GM19328 (cell line): ENCODE measurements at regions not wholly inside any gene's neighbourhood (a gene's known extent, or its start where the extent isn't known, plus 50 kb on each side); places are given as distances from the start of the nearest gene placed in this dataset.

Source experiments
- ATAC-seq: cut with Tn5 transposase; IDR thresholded peaks from one replicate; pipeline ENCODE4 v1.9.1; 2021; ENCODE audit warnings: mild to moderate bottlenecking, moderate library complexity; ENCODE audit not compliant: unreplicated experiment

DNA sequence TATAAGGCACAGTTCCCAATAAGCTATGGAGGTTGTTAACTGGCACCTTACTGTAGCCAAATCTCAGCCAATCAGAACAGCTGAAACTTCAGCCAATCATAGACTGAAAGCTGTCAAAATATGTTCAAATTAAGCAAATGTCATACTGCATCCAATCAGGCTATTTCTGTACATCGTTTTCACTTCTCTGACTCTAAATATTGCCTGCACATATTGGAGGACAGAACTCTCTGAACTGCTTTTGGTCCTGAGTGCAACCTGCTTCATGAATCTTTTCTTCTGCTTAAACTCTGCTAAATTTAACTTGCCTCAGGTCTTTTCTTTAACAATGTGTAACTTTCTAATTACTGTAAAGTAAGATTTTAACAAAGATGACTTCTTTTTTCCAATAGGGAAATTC is 1198.9 kb upstream of the PCDH7 start:
- no peak for ATAC-seq

DNA sequence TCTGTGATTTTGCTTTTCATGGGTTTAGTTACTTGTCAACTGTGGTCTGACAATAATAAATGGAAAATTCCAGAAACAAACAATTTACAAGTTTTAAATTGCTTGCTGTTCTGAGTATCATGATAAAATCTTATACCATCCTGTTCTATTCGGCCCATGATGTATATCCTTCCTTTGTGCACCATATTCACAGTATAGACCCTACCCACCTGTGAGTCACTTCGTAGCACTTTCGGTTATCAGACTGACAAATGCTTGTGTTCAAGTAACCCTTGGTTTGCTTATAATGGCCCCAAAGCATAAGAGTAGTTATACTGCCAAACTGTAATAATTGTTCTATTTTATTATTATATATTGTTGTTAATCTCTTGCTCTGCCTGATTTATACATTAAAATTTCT is 1183.4 kb upstream of the PCDH7 start:
- no peak for ATAC-seq

- ATAC-seq: no peak
Measured at GRCh38 chr4:29538889-29539646, 1181.1 kb upstream of the PCDH7 start.

GRCh38 chr4:29540439-29541102 is 1179.6 kb upstream of the PCDH7 start:
- no peak for ATAC-seq

- ATAC-seq: no peak
Measured at GRCh38 chr4:29541757-29542156, 1178.4 kb upstream of the PCDH7 start.

DNA sequence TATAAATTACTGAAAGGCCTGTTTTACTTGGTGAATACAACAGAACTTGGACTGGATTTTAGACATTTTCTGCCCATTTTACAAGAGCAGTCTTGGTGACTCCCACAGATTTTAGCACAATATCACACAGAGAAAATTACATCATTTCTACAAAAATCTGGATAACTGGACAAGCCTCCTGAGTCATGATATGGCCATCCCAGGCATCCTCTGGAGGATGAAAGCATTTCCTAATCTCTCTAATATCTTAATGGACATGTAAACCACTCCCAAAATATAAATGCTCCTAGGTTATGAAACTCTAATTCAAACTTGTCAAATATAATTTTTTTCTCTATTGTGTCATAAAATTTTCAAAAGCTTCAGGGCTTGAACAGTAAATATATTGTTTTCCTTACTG is 1170.8 kb upstream of the PCDH7 start:
- ATAC-seq: no peak

DNA sequence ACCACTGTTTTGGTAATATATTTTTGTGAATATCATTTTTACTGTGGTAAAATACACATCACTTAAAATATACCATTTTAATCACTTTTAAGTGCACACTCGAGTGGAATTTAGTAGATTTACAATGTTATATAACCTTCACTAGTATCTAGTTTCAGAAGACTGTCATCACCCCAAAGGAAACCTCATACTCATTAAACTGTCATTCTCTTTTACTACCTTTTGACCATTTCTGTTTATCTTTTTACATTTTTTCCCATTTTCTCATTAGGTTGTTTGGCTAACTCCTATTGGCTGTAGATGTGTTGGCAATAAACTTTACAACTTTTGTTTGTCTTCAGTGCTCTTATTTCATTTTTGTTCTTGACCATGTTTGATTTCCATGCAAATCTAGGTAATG is 1168.3 kb upstream of the PCDH7 start:
- no peak for ATAC-seq

GRCh38 chr4:29553846-29554245 is 1166.3 kb upstream of the PCDH7 start:
- ATAC-seq: no peak

DNA sequence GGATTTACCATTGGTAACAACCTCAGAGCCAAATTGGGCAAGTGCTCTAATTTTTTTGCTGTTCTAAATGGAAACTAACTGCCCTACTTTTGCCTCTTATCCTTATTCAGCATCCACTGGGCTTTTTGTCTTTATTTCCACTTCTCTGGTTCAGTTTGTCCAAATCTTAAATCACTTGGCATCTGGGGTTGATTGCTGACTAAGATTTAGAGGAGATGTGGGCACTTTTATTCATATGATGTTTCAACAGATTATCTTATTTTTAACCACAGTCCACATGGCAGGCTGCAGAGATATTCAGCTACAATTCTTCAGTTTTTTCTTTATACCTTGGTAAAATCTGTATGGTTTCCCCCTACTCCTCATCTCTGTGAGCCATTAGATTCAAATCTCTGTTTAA is 1161.4 kb upstream of the PCDH7 start:
- ATAC-seq: no peak

GRCh38 chr4:29559286-29559685 is 1160.9 kb upstream of the PCDH7 start:
- no peak for ATAC-seq

GRCh38 chr4:29560452-29560851 is 1159.7 kb upstream of the PCDH7 start:
- ATAC-seq: no peak

DNA sequence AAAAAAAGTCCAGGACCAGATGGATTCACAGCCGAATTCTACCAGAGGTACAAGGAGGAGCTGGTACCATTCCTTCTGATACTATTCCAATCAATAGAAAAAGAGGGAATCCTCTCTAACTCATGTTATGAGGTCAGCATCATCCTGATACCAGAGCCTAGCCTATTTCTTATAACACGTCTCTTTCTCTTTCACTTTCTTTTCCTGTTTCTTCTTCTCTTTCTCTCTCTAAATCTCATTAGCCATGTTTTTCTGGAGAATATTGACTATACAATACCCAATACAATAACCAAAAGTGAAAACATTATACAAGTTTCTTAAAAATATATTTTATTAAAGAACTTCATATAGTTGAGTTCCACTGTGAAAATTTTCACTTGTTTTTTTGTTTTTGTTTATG is 1154.9 kb upstream of the PCDH7 start:
- no peak for ATAC-seq

DNA sequence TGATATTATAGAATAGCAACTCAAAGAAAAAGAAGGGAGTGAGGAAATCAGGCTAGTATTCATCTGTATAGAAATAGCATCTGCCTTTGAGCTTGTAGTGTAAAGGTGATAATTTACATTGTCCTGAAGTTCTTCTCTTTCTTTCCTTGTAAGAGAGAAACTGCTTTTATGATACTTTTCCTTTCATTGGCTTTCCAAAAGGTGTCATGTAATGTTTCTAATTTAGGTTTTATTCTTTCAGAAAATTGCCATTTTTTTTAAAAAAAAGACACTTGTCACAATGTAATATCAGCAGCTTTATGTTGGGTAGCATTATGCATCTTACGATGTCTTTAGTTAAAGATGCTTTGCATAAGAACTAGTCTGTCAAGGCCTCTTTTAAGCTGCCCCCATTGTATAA is 1153.8 kb upstream of the PCDH7 start:
- ATAC-seq: no peak

DNA sequence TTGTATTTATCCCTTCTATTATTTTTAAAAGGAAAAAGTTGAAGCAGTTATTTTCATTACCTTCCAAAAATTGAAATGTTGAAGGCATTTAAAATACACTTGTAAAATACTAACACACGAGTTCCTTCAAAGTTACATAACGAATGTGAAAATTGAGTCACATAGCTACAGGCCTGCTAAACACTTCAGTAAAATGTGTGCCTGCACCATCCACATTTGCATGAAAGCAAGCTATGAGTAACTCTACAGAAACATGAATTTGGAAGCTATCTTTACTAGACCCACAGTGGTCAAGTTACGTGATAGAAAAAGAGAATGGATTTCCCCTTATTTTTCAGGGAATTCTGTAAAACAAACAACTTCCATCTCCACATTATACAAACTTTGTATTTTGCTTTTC is 1148.8 kb upstream of the PCDH7 start:
- ATAC-seq: no peak

GRCh38 chr4:29578329-29578728 is 1141.8 kb upstream of the PCDH7 start:
- no peak for ATAC-seq

DNA sequence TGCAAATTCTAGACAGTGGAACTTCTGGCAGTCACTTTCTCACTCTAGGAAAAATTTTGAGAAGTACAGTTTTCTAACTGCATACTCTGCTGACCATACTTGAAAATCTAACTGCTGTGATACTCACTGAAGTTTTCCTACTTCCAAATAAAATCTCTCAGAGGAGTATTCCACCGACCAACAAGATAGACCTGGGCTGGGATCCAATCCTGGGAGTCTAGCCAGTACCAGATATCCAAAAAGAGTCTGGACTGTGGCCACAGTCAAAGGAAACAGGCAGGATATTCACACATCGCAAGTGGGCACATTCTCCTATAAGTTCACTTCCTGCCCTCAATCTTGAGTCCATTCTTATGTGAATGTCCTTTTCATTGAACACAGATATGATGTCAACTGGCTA is 1138.7 kb upstream of the PCDH7 start:
- ATAC-seq: no peak

DNA sequence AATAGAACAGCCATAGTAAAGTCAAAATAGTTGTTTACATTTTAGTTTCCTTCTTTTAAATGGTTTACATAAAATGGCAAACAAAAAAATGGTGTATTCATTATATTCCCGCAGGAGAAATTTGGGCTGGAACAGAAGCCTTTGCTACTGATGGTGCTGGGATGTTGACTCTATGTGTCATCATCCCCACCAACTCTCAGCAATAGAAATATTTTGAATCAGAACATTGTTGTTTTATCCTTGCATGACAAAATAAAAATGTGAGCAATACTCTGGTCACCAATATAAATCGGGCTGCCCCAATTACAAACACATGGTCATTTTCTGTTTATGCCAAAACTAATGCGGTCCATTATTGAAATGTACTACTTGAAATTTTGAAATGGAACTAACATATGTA is 1131.6 kb upstream of the PCDH7 start:
- ATAC-seq: no peak

GRCh38 chr4:29596228-29596627 is 1123.9 kb upstream of the PCDH7 start:
- ATAC-seq: no peak

DNA sequence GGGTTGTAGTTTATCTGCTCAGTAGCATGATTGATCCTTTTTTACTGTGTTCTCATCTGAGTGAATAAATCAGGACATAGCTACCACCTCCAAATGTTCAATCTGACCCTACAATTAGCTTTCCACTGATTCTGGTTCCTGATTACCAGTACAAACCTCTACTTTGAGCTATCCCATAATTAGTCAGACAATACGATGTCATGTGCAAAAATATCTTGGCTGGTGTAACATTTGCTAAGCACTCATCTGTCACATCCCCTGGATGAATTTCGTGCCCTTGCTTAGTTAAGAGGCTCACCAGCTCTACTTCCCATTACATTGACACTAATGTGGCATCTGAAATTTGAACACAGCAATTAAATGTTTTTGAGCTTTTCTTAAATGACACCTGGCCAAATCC is 1101.0 kb upstream of the PCDH7 start:
- no peak for ATAC-seq

DNA sequence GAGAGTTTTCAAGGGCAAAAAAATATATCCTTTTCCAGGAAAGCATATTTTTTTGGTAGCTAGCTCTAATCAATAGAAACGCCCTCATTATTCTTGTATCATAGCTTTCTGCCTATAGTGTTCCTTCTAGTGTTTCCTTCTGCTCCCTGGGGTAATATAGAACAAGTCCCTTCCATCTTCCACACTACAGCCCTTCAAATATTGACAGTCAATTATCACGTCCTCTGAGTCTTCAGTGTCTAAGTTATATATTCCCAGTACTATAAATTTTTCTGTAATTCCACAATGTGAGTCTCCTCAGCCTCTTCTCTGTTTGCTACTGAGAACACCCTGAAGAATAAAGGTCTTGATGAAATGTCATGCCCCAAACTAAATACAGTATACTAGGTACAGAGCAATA is 1088.0 kb upstream of the PCDH7 start:
- no peak for ATAC-seq

DNA sequence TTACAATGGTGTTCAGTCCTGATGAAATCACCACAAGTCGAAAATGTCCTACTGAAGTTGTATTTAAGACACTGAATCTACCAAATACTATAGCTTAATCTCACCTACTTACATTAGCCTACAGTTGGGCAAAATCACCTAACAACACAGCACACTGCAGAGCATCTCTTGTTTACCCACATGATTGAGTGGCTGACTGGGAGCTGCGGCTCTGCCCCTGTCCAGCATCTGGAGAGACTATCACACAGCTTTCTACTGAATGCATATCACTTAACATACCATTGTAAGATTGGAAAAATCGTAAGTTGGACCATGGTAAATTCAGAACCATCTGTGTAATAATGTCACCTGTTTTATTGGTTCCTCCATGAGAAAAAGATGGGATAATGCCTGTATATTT is 1083.2 kb upstream of the PCDH7 start:
- ATAC-seq: no peak

- ATAC-seq: no peak
Measured at GRCh38 chr4:29653221-29653620, 1066.9 kb upstream of the PCDH7 start.

GRCh38 chr4:29680644-29681043 is 1039.5 kb upstream of the PCDH7 start:
- no peak for ATAC-seq
